Colonic mucosa (tissue), 4 donors: ENCODE measurements at regions not wholly inside any gene's neighbourhood (a gene's known extent, or its start where the extent isn't known, plus 50 kb on each side); places are given as distances from the start of the nearest gene placed in this dataset.

Experiments
- DNase-seq: peaks from one replicate; pipeline ENCODE4 v3.0.0-alpha.2; 2020
- H3K27ac ChIP-seq: fragments of 200-600 bp; one replicate; pipeline ENCODE4 v1.8.0; 2021
- H3K27me3 ChIP-seq: fragments of 200-600 bp; one replicate; pipeline ENCODE4 v1.8.0; 2021
- H3K36me3 ChIP-seq: fragments of 200-600 bp; one replicate; pipeline ENCODE4 v1.8.0; 2021
- H3K4me1 ChIP-seq: fragments of 200-600 bp; one replicate; pipeline ENCODE4 v1.8.0; 2021; ENCODE audit warnings: mild to moderate bottlenecking
- H3K4me3 ChIP-seq: fragments of 200-600 bp; one replicate; pipeline ENCODE4 v1.8.0; 2021
- H3K9ac ChIP-seq, 2 donors: one replicate each; pipeline ENCODE4 v1.7.0; 2013; ENCODE audit warnings: control low read depth in 2 of 2, low read depth in 2 of 2, low read length in 2 of 2
- H3K9me3 ChIP-seq: fragments of 200-600 bp; one replicate; pipeline ENCODE4 v1.8.0; 2021
- intact Hi-C: fragments of 100-400 bp; cut with DNase I; formaldehyde crosslinking; loops from one replicate; pipeline ENCODE4 v1.14.1; 2022
- TF ChIP-seq, protein P1 (sequence below): fragments of 200-600 bp; IDR thresholded peaks from one replicate; pipeline ENCODE4 v1.8.0; 2022; ENCODE audit warnings: antibody characterized with exemption, mild to moderate bottlenecking
- donor health status: healthy.
- donor health status: DM: no; HTN: no; CAD: no.
- donor health status: DM: no; HTN: no; CAD: no.

DNA sequence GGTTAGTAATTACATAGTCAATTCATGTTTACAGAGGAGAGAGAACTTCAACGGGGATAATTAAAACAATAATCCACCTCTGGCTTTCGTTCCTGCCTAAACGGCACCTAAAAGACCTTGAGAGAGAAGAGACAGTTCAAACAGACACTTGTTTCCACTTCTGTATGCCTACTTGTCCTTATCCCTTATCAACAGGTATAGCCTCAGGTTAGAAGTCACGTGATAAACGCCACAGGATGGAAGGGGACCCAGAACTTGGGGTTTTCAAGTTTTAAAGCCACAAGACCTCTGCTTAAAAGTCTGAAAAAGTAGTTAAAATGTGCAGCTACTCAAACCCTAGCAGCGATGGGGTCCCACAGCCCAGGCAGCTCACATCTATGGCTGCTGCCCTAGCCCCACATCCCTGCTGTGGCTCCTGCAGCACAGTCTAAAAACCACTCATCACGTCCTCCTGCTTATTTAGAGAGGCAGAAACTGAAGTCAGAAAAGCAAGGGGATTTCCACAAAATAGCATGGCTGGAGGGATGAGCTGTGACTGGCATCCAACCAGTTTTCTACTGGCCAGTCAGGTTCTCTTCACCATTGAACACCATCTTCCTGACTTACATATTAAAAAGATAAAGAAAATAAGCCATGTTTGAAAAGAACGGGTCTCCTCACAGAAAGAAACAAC lies 51.2 kb upstream of the SEC16B start:
- TF ChIP-seq, protein P1, sequence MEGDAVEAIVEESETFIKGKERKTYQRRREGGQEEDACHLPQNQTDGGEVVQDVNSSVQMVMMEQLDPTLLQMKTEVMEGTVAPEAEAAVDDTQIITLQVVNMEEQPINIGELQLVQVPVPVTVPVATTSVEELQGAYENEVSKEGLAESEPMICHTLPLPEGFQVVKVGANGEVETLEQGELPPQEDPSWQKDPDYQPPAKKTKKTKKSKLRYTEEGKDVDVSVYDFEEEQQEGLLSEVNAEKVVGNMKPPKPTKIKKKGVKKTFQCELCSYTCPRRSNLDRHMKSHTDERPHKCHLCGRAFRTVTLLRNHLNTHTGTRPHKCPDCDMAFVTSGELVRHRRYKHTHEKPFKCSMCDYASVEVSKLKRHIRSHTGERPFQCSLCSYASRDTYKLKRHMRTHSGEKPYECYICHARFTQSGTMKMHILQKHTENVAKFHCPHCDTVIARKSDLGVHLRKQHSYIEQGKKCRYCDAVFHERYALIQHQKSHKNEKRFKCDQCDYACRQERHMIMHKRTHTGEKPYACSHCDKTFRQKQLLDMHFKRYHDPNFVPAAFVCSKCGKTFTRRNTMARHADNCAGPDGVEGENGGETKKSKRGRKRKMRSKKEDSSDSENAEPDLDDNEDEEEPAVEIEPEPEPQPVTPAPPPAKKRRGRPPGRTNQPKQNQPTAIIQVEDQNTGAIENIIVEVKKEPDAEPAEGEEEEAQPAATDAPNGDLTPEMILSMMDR = no peak
- H3K36me3 ChIP-seq = no peaks in the 10 kb centered on the region

DNA sequence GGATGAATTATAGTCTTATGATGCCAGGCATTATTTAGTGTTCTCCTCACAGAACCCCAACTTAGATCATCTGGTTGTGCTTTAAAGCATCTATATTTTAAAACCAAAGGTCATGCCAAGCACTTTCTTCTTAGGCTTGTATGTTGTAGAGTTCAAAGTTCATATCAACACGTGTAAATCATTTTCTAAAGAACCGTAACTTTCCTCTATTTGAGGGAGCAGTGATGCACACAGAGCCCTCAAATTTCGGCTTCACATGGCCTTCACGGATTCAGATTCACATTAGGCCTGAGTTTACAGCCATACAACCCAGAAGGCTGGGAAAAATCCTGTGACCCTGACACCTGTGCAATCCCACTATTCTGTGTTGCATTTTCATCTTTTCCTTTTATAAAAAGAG lies 52.1 kb upstream of the SEC16B start:
- intact Hi-C loops = no loop called here
- no peak for DNase-seq

More for the DNA sequence above, 51.2 kb upstream of the SEC16B start:
- no peaks in the 10 kb centered on the region for H3K4me1 ChIP-seq
- H3K9ac ChIP-seq = no peak overlapping the region
- H3K27ac ChIP-seq = no peak overlapping the region
- H3K4me3 ChIP-seq = no peak overlapping the region
- DNase-seq = no peak
- intact Hi-C loops = no loop called here
- no peaks in the 10 kb centered on the region for H3K27me3 ChIP-seq
- H3K9me3 ChIP-seq = no peaks in the 10 kb centered on the region

DNA sequence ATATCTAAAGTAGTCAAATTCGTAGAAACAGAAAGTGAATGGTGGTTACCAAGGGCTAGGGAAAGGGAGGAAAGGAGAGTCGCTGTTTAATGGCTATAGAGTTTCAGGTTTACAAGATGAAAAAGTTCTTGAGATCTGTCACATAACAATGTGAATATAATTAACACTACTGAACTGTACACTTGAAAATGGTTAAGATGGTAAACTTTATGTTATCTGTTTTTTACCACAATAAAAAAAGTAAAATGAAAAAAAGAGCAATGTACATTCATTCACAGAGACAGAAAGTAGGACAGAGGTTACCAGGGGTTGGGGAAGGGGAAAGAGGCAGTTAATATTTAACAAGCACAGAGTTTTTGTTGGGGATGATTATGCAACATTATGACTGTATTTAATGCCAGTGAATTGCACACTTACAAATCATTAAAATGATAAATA lies 53.3 kb upstream of the SEC16B start:
- Histone ChIP-seq H3K27me3 (no peaks in the 10 kb centered on the region), H3K27ac (peak overlapping the region; percentile 47), H3K36me3 (no peaks in the 10 kb centered on the region), H3K4me3 (no peak overlapping the region), H3K9ac (no peak overlapping the region), H3K4me1 (no peaks in the 10 kb centered on the region), H3K9me3 (no peaks in the 10 kb centered on the region)
- no peak for DNase-seq
- intact Hi-C loops = no loop called here
- TF ChIP-seq, protein P1 = no peak

More for the DNA sequence above, 52.1 kb upstream of the SEC16B start:
- no peaks in the 10 kb centered on the region for H3K27me3 ChIP-seq
- no peaks in the 10 kb centered on the region for H3K4me1 ChIP-seq
- no peaks in the 10 kb centered on the region for H3K36me3 ChIP-seq
- no peak overlapping the region for H3K27ac ChIP-seq
- no peak overlapping the region for H3K4me3 ChIP-seq
- H3K9me3 ChIP-seq = no peaks in the 10 kb centered on the region
- no peak overlapping the region for H3K9ac ChIP-seq
- TF ChIP-seq, protein P1 = no peak

DNA sequence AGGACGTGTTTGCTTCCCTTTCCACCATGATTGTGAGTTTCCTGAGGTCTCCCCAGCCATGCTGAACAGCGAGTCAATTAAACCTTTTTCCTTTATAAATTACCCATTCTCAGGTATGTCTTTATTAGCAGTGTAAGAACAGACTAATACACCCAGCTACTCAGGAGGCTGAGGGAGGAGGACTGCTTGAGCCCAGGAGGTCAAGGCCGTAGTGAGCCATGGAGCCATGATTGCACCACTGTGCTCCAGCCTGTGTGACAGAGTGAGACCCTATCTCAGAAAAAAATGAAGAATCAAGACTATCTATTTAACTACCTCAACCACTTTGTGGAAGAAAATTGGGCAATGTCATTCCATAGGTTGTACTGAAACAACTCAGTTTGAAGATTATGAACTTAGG lies 54.6 kb upstream of the SEC16B start:
- intact Hi-C loops = no loop called here
- Histone ChIP-seq H3K27me3 (no peaks in the 10 kb centered on the region), H3K4me1 (no peaks in the 10 kb centered on the region), H3K9ac (no peak overlapping the region), H3K9me3 (no peaks in the 10 kb centered on the region), H3K27ac (no peak overlapping the region), H3K4me3 (no peak overlapping the region), H3K36me3 (no peaks in the 10 kb centered on the region)
- DNase-seq = no peak
- TF ChIP-seq, protein P1 = no peak

DNA sequence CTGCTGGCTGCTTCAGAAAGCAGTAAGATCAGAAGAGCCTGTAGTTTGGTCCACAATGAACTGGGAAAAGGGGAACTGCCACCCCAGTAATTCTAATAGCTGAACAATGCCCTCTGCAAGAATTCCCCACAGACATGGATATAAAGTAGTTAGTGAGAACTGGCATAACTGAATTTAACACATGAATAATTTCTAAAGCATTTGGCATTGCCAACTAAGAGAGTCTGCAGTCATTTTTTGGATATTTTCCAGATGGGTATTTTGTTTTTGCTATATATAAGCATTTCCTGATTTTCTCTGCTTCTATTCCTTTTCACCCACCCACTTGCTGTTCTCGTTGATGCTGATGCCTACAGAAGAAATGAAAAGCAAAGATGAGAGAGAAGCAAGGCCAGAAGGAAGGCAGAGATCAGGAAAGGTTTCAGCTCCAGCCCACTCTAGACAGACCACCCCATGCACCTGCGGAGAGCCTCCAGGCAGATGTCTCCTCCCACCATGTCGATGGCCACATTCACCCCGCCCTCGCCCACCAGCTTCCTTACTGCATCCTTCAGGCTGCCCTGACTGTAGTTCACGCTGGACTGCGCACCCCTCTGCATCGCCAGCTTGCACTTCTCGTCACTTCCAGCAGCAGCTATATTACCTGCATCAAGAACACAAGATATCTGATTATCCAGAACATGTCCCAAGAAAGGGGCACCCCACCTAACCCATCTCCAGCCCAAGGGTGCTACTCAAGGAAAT lies 55.9 kb upstream of the SEC16B start:
- Histone ChIP-seq H3K27ac (no peak overlapping the region), H3K9me3 (no peaks in the 10 kb centered on the region), H3K4me1 (no peaks in the 10 kb centered on the region), H3K27me3 (no peaks in the 10 kb centered on the region), H3K9ac (no peak overlapping the region), H3K36me3 (no peaks in the 10 kb centered on the region), H3K4me3 (no peak overlapping the region)
- intact Hi-C loops = no loop called here
- no peak for DNase-seq
- TF ChIP-seq, protein P1 = no peak
